Stimulated activated CD4-positive, alpha-beta T cell treated with anti-CD3 and anti-CD28 coated beads, Interleukin-1b, Interleukin-23, amount 100 ng/mL, for 24 hours (primary cell): ENCODE measurements at regions not wholly inside any gene's neighbourhood (a gene's known extent, or its start where the extent isn't known, plus 50 kb on each side); places are given as distances from the start of the nearest gene placed in this dataset.
"Not testable (repeated sequence)": the region's sequence is repeated elsewhere in the genome, so short reads cannot be mapped to it uniquely, and the experiment has no call there.

ENCODE experiments used
- DNase-seq, 4 experiments: peaks; one replicate each; pipeline ENCODE4 v3.0.0-alpha.2; 2020; ENCODE audit warnings: low read depth in 4 of 4, low spot score in 1 of 4

DNA sequence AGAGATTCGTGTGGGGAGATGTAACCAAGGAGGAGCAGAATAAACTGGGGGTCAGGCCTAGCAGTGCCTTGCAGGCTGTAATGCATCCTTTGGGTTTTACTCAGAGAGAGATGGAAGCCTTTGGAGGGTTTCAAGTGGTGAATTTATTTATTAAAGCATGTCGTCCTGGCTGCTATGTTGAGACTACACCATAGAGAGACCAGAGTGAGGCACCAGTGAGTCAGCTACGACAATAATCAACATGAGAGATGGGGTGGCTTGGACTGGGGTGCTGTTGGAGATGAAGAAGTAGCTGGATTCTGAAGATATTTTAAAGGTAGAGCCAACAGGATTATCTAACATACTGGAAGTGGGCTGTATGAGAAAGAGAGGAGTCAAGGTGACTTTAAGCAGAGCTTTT is 335.3 kb upstream of the ARHGEF26 start:
- DNase-seq, result no peak

DNA sequence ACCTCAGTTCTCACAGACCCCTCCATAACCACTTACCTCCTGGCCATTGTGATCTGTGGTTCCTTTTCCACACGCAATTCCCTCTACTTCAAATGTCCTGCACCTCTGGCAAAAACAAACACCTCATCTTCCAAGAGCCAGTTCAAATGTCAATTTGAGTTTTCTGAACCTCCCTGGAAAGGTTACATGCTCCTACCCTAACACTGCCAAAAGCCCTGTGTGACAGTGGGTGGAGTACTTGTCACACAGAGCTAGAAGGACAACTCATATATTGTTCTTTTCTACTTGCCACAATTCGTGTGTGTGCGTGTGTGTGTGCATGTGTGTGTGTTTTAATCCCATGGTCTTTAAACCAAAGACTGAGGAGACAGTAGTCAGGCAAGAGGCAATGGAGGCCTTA is 331.8 kb upstream of the ARHGEF26 start:
- DNase-seq, result no peak

DNA sequence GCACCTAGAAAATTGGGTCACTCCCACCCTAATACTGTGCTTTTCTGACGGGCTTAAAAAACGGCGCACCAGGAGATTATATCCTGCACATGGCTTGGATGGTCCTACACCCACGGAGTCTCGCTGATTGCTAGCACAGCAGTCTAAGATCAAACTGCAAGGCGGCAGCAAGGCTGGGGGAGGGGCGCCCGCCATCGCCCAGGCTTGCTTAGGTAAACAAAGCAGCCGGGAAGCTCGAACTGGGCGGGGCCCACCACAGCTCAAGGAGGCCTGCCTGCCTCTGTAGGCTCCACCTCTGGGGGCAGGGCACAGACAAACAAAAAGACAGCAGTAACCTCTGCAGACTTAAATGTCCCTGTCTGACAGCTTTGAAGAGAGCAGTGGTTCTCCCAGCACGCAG is 324.1 kb upstream of the ARHGEF26 start:
- not testable (repeated sequence) for DNase-seq

DNA sequence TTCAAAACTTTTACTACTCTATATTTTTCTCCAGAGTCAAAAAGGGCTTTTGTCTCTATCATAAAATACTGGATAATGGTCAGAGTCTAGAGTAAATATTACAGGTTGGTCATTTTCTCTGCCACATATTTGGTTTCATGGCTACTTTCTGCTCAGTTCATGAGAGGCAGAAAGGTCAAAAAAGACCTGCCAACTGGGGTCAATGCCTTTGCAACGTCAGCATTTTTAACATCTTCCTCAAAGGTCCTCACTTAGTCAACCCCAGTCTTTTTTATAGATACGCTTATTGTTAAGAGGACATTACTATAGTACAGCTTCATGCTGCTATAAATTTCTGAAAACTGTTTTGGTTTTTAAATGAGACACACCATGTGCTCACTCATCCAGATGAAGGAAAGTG is 312.1 kb upstream of the ARHGEF26 start:
- no peak for DNase-seq

DNA sequence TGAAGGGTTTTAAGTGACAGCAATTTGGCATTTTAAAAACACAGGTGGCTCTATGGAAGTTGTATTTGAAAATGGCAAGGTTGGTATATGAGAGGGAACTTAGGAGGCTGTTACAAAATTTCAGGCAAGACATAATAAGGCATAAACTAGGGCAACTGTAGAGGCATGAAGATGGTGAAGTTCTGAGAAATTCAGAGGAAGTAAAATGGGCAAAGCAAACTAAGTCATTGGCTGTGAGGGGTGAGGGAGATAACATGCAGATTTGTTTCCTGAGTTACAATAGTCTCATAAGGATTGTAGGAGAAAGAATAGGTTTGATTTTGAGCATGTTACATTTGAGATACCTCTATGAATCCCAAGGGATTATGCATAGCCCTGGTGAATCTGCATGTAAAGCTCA is 302.9 kb upstream of the ARHGEF26 start:
- no peak for DNase-seq

DNA sequence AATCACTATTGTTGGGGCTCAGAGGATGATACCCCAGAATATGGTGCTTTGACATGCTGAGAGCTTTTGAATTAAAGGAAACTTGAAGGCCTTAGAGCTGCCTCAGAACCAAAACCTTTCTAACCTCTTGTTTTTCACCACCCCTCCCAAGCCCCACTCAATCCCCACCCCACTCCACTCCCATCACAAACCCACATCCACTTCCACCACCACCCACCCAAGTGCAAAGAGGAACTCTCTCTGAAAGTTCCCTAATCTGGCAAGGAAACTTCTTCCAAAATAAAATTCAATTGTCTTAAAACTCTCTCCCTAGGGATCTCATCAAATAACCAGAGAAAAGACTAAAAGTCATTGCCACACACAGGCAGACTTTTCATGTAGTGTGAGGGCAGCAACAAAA is 301.2 kb upstream of the ARHGEF26 start:
- DNase-seq, result no peak

DNA sequence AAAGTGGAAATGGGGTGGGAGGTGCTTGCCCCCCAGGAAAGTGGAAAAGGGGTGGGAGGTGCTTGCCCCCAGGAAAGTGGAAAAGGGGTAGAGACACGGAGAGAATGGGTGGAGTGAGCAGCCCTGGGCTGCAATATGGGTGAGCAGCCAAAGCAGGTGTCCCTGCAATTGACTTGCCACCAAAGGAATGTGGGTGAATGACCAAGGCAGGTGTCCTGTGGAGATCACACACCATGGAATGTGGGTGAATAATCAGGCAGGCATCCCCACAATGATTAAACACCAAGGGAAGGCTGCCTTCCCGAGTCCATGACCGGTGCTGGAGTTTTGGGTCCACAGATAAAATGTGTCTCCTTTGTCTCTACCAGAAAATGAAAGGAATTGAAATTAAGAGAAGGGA is 292.8 kb upstream of the ARHGEF26 start:
- not testable (repeated sequence) for DNase-seq

DNA sequence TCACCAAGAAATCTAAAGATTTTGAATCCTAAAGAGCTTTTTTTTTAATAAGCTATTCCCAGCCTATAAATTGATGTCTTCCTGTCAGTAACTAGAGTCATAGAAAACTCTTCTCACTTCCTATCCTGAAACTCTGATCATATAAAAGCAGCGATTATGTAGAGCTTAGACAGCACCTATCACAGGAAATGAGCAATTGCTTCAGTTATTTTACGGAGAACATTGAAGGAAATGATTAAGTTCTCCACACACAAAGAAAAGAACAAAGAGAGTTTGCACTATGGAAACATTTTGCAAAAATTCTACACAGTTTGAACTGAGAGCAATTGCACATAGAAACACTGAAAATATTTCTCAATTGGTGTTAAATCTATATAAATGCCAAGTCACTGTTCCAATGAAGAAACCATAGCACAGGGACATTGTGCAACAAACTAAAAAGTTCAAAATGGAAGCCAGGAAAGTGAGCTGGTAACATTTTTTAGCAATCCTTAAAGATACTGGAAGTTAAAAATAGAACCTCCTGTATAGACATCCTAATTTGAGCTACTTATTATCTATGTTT is 291.5 kb upstream of the ARHGEF26 start:
- DNase-seq, result no peak

DNA sequence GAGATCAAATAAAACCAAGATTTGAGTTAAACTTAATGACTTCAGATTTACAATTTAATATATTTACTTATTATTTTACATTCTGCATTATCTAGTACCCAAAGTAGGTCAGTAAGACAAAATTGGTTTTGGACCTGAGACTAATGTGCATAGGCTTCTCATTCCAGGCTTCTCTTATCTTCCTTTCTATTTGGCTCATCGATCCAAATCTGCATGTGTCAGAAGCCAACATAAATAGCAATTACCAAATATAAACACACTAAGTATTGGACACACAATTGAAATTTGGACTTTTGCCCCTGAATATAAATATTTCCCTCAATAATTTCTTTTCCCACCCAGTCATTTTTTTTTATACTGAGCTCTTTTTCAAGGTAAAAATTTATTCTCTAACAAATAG is 290.6 kb upstream of the ARHGEF26 start:
- DNase-seq, result no peak

DNA sequence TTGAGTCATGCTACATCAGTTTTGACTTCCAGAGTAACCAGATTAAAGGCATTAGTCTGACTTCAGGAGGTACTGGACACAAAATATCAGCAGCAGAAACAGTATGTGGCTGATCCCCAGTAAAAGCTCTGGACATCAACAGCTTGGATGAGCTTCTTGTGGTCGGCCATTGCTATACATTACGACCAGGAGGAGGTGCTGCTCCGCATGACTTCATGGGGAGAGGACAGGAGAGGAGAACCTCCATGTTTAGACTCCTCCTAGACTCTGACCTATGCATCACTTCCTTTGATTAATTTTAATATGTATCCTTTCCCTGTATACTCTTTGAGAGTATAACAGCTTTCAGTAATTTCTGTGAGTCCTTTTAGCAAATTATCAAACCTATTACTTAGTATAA is 285.6 kb upstream of the ARHGEF26 start:
- no peak for DNase-seq

DNA sequence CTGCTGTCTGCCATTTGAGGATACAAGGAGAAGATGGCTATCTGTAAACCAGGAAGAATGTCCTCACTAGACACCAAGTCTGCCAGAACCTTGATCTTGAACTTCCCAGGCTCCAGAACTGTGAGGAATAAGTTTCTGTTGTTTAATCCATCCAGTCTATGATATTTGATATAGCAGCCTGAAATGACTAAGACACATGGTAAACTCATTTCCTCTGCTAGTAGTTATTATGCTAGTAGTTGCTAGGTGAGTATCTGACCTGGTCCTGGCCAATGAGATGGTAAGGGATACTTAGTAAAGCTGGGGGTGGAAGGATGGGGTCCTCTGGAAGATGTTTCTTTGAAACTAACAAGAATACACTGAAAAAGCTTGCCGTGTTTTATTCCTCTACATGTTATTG is 280.7 kb upstream of the ARHGEF26 start:
- DNase-seq, result no peak

DNA sequence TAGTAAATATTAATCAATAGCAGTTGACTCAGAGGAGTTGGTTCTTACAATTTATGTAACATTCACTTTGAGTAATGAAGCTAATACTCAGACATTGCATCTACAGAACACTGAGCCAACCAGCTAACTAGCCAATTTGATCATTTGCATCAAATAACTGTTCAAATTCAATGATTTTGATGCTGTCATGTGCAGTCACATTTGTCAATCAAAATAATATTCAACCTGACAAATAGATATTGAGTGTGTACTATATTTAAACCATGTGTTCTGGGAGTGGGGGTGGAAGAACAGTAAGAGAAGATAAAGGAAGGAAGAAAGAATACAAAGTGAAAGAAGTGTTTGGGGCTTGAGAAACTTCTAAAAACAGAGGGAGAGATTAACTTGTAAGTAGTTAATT is 277.2 kb upstream of the ARHGEF26 start:
- DNase-seq, result no peak

DNA sequence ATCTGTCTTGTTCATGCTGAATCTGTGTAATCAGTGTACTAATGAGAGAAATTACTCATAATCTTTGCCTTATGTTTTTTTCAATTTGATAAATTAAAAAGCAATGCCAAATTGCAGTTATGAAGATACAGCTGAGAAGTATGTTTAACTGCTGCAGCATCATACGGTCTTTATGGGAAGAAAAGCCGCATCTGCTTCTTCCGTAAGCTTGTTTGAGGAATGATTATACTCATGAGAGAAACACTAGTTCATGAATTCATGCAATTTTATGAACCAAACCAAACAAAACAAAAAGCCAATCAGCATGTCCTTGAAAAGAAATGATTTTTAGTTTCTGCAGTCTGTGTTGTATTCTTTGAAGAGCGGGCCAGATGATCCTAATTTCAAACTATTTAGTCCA is 275.9 kb upstream of the ARHGEF26 start:
- DNase-seq, result no peak

DNA sequence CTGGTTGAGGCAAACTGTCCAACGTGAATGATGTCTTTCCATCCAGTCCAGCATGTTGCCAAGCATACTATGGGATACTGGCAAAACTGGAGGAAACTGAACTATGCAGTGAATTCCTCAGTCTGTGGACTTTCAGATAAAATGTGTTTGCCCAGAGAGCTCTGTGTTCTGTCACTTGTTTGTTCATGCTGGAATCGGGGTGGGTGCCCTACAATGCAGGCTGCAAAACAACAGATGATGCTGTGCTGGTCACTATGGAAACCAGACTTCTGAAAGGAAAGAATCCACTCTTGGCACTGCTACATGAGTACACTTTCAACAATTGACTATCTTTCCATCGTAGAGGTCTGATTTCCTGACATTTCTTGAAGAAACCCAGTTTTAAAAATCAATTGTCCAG is 272.5 kb upstream of the ARHGEF26 start:
- DNase-seq, result no peak

DNA sequence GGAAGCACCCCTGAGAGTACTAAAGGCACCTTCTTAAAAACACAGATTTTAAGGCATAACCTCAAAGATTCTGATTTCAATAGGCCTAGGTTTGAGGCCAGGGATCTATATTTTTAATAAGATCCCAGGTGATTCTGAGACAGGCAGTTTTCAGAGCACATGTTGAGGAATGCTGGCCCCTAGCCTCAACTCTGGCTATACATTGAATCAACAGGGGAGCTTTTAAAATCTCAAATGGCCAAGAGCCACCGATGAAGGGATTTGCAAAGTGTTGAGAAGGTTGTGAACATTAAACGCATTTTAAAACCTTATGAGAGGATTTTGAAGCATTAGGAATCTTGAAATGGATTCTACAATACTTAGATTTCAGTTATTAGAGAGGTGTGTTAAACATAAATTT is 268.8 kb upstream of the ARHGEF26 start:
- DNase-seq, result no peak

DNA sequence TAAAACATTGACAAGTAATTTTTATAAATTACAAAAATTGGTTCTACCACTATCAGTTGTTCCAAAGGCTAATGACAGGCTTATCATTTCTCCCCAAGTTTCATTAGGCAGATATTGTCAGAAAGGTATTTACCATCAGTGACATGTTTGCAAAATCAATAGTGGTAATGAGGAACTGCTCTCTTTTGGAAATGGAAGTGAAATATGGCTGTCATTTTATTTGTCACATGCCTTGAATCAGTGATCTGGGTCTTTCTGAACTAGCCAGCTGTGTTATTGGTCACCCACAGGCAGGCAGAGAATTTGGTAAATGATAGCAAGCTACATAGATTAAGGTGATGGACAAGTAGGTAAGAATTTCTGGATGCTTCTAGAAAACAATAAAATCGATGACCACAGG is 268.0 kb upstream of the ARHGEF26 start:
- no peak for DNase-seq

DNA sequence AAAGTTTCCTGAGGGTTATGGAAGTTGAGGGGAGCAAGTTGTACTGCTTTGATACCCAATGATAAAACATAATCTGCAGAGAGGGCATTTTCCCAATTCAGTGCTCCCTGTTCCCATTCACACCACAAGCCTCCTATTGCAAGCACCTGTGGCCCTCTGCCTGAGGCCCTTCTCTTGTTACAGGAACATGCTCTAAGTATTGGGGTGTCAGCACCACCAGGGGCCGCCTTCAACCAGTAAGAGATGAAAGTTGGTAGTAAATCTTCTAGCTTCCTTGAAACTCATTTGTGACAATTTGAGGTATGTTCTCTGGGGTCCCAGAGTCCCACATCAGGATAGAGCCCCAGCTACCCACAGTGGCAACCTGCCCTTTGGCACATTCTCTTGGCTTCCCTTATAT is 265.4 kb upstream of the ARHGEF26 start:
- DNase-seq, result no peak

DNA sequence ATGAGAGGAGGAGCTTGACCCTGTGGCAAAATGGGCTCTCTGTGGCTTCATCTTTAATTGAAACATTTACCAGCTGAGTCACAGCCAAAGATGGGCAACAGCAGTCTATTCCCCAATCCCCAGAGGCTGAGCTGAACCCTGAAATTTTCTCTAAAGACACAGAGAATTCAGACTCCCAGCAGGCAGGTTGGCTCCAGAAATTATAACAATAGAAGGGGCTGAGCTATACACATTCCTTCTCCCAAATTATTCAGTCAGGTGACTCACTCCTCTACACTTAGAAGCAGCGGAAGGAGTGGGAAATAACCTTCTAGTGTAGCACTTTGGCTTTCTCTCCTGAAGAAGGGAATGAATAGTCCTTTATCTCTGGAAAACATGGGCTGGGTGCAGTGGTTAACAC is 264.3 kb upstream of the ARHGEF26 start:
- DNase-seq, result no peak

DNA sequence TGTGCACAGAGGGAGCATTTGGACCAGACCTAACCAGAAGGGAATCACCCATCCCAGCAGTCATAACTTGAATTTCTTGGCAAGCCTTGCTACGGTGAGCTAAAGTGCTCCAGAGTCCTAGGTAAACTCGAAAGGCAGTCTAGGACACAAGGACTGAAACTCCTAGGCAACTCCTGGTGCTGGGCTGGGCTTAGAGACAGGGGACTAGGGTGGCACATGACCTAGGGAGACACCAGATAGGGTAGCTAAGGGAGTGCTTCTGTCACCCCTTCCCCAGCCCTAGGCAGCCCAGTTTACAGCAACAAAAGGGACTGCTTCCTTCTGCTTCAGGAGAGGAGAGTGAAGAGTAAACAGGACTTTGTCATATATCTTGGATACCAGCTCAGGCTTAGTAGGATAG is 256.4 kb upstream of the ARHGEF26 start:
- no peak for DNase-seq

DNA sequence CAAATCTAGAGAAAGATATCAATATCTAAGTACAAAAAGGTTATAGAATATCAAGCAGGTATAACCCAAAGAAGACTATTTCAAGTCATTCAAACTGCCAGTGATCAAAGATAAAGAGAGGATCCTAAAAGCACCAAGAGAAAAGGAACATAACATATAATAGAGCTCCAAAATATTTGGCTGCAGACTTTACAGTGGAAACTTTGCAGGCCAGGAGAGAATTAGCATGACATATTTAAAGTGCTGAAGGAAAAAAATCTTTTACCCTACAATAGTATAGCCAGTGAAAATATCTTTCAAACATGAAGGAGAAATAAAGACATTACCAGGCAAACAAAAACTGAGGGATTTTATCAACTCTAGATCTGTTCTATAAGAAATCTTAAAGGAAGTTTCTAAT is 254.3 kb upstream of the ARHGEF26 start:
- no peak for DNase-seq

DNA sequence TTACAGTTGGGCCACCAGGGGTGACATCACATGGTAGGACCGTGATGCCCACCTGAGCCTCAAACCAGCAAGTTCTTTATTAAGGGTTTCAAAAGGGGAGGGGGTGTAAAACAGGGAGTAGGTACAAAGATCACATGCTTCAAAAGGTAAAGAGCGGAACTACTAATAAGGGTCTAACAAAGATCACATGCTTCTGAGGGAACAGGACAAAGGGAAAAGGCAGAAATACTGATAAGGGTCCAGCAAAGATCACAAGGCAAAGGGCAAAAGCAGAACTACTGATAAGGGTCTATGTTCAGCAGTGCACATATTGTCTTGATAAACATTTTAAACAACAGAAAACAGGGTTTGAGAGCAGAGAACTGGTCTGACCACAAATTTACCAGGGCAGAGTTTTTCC is 246.8 kb upstream of the ARHGEF26 start:
- DNase-seq, result not testable (repeated sequence)

DNA sequence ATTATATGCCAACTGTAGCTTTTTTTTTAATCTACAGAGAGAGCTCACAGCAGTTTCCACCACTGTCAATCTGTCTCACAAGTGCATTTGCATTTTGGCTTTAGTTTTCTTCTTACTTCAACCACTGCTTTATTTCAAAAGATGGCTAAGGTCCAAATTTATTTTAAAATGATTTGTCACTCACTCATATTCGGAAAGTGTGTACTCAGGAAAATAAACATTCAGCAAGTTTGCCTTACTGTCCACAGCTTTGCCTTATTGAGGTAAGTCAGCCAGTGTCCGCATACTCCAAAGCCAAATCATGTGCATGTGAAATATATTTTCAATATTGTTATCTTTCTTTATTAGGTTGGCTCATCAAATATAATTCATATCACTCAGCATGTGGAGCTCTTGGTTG is 240.7 kb upstream of the ARHGEF26 start:
- DNase-seq, result no peak

DNA sequence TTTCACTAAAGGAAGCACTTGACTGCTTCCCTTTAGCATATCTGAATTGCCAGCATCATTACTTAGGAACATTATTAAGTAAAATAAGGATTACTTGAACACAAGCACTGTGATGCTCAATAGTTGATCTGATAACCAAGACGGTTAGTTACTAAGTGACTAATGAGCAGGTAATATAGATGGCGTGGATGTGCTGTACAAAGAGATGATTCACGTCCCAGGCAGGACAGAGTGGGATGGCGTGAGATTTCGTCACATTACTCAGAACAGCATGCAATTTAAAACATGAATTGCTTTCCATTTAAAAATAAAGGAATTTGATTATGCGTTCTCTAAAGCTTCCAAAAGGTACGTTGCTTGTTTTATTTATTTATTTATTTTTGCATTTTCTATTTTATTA is 240.0 kb upstream of the ARHGEF26 start:
- no peak for DNase-seq

DNA sequence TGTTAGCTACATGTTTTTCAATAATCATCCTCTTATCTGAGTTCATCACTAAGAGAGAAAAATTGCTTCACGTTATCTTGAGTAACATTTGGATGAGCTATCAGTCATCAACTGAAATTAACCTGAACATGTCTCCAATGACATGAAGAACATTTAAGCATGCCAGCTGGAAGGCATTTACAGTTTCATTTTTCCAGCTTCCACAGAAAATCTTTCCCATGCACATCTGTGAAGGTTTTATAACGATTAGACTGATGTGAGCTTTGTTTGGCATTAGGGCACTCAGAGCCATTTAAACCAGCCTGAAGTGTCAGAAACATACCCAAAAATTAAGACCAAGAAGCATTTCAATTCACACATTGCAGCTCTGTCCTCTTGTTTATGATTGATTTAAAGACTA is 235.8 kb upstream of the ARHGEF26 start:
- no peak for DNase-seq
